ENCODE measurements at regions not wholly inside any gene's neighbourhood (a gene's known extent, or its start where the extent isn't known, plus 50 kb on each side); places are given as distances from the start of the nearest gene placed in this dataset.

DNA sequence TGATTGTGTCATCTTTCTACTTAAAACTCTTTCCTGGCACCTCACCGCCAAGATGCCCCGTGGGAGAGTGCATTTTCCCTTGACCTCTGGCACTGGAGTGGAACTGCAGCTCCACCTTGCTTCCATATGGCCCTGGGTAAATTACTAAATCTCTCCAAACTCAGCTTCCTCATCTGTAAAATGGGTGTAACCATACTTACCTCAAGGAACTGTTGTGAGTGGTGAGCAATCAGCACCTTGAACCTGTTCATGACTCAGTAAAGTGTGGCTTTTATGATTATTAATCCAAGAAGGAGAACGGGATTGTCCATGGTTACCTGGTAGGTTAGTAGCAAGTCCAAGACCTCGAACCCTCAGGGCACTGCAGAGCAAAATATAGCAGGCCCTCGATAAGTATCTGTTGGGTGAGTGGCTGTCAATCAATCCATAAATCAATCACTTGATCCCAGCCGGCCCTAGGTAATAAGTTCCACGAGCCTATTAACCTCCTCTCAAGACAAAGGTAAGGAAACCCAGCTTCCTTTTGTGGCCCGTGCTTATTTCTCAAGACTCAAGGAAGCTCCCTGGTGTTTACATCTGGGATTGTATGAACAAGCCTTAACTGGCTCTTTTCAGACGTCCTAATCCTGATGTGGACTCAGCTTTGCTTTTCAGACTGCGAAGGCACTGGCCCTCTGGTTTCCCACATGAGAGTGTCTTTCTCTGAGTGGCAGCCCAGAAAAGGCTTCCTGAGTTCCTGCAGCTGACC lies 114.0 kb upstream of the GJB5 start:
- Histone ChIP-seq H3K79me2 (ENCODE audit: control insufficient read depth, insufficient read depth, low read length) (no peaks in the 10 kb centered on the region), H3K4me2 (ENCODE audit: insufficient read depth, low read length) (no peak overlapping the region), H3K27ac (ENCODE audit: insufficient read depth, low read depth, low read length) (no peak overlapping the region), H3K36me3 (ENCODE audit: control insufficient read depth in 2 of 2, extremely low read depth in 1 of 2, insufficient read depth in 2 of 2, low read length in 2 of 2) (no peaks in the 10 kb centered on the region), H3K4me3 (replicated peaks in 1 of 3; ENCODE audit: insufficient read depth in 1 of 3, low read depth in 1 of 3, low read length in 3 of 3) (no peak overlapping the region), H3K9ac (replicated peaks; ENCODE audit: extremely low read depth, insufficient read depth, low read length) (no peak overlapping the region), H4K20me1 (replicated peaks; ENCODE audit: control insufficient read depth, extremely low read depth, insufficient read depth, low read length) (no peaks in the 10 kb centered on the region), H3K9me3 (replicated peaks; ENCODE audit: control insufficient read depth, insufficient read depth, low read length) (no peaks in the 10 kb centered on the region), H3K27me3 (ENCODE audit: control insufficient read depth in 2 of 2, insufficient read depth in 2 of 2, low read length in 2 of 2) (no peaks in the 10 kb centered on the region), H3K4me1 (ENCODE audit: control insufficient read depth, extremely low read depth, insufficient read depth, low read length) (no peaks in the 10 kb centered on the region), H3K9me1 (replicated peaks; ENCODE audit: control insufficient read depth, extremely low read depth, insufficient read depth, low read length) (no peaks in the 10 kb centered on the region), H2AFZ (ENCODE audit: low read depth, low read length) (no peak overlapping the region)
- BruUV-seq (replicated peaks) = no TSS peak
- FAIRE-seq (no peak), DNase-seq (ENCODE audit: low read depth, low spot score) (no peak)
- dilution Hi-C loops (cut with MboI; ENCODE audit: extremely low pct_ligation_motif_present, low sequenced_read_pairs) (no loop called here), intact Hi-C loops (cut with micrococcal nuclease) (no loop called here)
- ChIA-PET POLR2A (no interaction called here), CTCF (no interaction called here)
- no peak for TF ChIP-seq POLR2A (IDR thresholded peaks at IDR 0.05; ENCODE audit: low read depth, low read length)
- TF ChIP-seq POLR2AphosphoS5 (IDR thresholded peaks at IDR 0.05; ENCODE audit: insufficient read depth, low read depth, low read length) = no peak
- TF ChIP-seq FOS (IDR thresholded peaks at IDR 0.05; ENCODE audit: borderline replicate concordance, insufficient read depth, low read length) = no peak
- no peak for TF ChIP-seq MYC (IDR thresholded peaks at IDR 0.05; ENCODE audit: low read depth, low read length)
- no peak for TF ChIP-seq JUN (IDR thresholded peaks at IDR 0.05; ENCODE audit: borderline replicate concordance, insufficient read depth, insufficient read length, low read depth)
- no peak for TF ChIP-seq EZH2 (IDR thresholded peaks at IDR 0.05; ENCODE audit: borderline replicate concordance, low read depth, low read length, severe bottlenecking)
- TF ChIP-seq, protein P1, sequence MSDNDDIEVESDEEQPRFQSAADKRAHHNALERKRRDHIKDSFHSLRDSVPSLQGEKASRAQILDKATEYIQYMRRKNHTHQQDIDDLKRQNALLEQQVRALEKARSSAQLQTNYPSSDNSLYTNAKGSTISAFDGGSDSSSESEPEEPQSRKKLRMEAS (IDR thresholded peaks at IDR 0.05; ENCODE audit: insufficient read depth, insufficient read length) = no peak
- TF ChIP-seq, protein P2, sequence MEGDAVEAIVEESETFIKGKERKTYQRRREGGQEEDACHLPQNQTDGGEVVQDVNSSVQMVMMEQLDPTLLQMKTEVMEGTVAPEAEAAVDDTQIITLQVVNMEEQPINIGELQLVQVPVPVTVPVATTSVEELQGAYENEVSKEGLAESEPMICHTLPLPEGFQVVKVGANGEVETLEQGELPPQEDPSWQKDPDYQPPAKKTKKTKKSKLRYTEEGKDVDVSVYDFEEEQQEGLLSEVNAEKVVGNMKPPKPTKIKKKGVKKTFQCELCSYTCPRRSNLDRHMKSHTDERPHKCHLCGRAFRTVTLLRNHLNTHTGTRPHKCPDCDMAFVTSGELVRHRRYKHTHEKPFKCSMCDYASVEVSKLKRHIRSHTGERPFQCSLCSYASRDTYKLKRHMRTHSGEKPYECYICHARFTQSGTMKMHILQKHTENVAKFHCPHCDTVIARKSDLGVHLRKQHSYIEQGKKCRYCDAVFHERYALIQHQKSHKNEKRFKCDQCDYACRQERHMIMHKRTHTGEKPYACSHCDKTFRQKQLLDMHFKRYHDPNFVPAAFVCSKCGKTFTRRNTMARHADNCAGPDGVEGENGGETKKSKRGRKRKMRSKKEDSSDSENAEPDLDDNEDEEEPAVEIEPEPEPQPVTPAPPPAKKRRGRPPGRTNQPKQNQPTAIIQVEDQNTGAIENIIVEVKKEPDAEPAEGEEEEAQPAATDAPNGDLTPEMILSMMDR (IDR thresholded peaks at IDR 0.05; ENCODE audit: extremely low read depth in 1 of 2, insufficient read depth in 1 of 2, low read depth in 1 of 2, low read length in 2 of 2) = no peak
- no peak for TF ChIP-seq GATA2 (IDR thresholded peaks at IDR 0.05; ENCODE audit: insufficient read depth, insufficient read length, low read depth, low read length)

All from endothelial cell of umbilical vein (primary cell).